DMS53 (cell line): ENCODE measurements at regions not wholly inside any gene's neighbourhood (a gene's known extent, or its start where the extent isn't known, plus 50 kb on each side); places are given as distances from the start of the nearest gene placed in this dataset.

Experiments
- DNase-seq: peaks from one replicate; lab custom pipeline; 2025; lab: John Stamatoyannopoulos, UW

DNA sequence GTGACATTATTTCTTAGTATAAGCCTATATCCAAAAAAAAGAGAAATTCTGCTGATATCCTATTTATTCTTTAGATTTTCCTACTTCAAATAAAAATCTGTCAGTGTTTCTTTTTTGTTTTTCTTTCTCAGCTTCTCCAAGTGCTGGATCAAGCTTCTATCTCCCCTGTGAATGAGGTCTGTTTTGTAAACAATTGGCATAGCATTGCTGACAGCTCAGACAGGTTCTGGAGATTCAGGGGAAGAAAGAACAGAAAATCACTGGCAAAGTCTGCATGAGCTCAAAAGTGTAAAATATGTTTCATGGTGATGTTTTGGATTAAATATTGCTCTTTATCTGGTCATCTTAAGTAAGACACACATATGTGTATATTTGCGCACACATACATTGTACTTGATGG lies 492.0 kb upstream of the IGFBP7 start:
- DNase-seq = no peak

DNA sequence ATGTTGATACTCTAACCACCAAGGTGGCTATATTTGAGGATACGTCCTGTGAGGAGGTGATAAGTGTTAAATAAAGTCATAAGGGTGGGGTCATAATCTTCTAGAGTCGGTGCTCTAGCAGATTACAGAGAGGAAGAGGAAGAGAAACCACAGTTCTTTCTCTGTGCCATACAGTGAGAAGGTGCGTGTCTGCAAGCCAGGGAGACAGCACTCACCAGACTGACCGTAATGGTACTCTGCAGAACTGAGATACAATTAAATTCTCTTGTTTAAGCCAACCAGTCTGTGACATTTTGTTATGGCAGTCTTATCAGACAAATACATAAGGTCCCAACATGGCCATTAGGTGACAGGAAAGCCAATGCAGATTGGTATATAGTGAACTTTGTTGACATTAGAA lies 480.9 kb upstream of the IGFBP7 start:
- no peak for DNase-seq

DNA sequence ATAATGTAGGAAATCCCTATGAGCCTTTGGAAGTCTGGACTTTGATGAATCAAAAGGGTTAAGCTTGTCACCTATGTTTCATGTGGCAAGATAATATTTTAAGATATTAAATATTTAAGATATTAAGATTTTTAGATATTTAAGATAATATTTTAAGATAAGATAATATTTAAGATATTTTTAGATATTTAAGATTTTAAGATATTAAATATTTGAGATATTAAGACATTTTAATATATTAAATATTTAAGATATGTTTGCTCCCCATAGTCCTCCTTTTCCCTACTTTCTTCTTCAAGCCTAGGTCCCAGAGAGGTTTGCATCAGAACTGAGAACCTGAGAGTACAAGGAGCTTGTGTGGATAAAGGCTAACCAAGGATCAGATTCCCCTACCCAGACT lies 478.4 kb upstream of the IGFBP7 start:
- DNase-seq = no peak

DNA sequence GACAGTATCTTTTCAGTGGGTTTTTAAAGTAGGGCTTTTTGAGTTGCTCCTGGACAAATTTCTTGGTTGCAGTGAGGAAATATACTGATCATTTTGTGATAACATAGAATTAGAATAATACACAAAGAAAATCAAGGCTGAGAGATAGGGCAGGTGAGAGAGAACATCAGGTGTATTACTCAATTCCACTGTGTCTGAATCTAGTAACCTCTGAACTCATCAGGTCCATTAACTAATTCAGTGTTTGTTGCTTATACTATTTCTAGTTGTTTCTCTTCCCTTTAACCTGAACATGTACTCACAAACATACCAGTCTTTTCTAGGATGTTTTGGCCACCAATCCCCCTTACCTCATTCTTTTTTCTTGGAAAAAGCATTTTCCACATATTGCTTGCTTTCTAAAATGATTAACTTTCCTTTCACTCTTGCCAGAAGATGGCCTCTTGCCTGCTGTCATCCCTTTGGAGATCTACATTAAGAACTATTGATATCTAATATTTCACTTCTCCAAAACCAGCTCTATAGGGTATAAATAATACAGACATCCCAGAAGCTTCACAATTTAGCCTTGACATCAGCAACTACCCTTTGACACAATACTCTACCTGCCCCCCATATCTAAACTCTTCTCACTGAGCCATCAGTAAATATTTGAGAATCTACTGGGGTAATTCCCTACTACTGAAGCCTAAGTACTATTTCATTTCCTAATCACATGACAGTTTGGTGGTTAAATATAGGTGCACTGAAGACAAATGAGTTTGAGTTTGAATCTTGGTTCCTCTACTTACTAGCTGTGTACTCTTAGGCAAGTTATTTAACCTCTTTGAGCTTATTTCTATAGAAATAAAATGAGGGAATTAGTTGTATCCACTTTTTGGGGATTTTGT lies 470.8 kb upstream of the IGFBP7 start:
- no peak for DNase-seq

DNA sequence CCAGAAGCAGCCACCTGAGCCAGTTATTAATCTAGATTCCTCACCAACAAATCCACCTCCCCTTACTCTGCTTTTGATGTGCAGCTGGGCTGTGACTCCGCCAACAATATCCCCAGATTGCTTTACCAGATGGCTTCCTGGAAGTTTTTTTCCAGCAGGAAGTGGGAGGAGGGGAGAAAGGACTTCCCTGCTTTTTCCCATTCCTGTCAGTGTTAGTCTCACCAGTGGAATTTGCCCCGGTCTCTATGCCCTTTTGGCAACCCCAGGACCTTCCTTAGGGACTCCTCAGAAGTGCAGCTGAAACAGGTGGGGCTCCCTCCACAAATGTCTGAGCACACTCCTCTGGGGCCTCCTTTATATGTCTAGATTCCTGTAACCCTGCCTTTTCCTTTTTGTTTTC lies 465.2 kb upstream of the IGFBP7 start:
- DNase-seq = no peak

DNA sequence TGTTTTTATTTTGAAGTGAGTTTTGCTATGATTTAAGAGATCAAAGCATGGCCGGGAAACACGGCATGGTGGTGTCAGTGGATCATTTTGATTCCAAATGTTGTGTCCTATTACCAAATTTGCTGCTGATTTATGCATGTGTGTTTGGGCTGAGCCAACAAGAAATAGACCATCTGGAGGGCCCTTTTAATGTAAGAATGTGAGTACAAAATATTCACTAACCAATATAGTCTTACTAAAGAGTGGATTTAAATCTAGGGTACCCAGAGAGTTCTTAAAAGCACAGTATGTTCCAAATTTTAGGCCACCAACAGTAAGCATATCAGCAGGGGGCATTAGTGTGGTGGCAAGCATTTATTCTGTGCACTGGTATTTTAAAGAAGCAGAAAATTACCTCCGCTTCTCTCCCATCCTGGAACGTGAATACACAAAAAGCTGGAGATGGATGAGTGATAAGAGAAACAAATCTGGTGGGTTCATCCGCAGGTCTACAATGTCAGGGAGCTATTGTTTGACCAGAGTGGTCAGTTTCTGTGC lies 444.4 kb upstream of the IGFBP7 start:
- DNase-seq = no peak

DNA sequence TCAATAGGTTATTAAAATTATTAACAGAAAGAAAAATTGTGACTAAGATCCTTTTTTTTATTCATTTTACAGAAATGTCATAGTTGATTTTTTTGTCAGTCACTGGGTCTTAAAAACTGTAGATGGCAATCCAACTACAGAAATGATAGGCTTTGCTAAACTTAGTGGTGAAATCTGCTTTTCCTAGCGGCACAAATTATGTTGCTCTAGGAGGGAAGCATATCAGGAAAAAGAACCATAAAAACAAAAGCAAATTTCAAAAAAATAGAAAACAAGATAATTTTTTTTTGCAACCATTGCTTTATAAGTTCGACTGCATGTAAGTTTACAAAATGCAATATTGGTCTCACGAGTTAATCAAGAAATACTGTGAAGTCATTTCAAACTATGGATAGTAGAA lies 443.5 kb upstream of the IGFBP7 start:
- no peak for DNase-seq

DNA sequence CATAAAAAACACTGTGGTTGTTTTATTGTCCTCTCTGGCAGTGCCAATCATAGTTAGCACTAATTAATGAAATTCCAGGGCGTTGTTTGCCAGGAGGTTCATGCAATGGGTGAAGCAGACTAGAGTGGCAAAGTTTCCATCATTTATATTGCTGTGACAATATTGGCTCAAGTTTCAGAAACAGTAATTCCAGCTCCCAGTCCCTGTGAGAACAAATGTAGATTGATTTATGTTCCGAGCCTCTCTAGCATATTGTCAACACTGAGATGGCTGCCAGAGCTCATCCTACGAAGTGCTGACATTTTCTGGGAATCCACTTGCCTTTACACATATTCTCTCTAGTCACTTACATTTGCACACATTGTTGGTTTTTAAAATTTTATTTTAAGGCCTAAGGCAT lies 440.0 kb upstream of the IGFBP7 start:
- no peak for DNase-seq

DNA sequence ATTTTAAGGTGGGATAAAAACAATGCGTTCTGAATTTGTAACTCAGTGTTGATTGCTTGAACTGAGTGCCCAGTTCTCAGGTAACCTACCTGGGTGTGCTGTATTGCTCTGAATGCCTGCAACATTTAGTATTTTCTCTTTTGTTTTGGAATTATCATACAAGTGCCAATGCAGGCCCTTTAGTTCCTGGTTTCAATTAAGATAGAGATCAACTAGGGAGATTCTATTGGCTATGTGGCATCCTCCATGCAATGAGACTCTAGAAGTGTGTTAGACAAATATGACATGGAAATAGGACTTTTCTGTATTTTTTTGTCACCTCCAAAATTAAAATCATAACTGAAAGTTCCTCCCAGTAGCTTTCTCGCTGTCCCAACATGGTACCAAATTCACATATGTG lies 438.7 kb upstream of the IGFBP7 start:
- no peak for DNase-seq

DNA sequence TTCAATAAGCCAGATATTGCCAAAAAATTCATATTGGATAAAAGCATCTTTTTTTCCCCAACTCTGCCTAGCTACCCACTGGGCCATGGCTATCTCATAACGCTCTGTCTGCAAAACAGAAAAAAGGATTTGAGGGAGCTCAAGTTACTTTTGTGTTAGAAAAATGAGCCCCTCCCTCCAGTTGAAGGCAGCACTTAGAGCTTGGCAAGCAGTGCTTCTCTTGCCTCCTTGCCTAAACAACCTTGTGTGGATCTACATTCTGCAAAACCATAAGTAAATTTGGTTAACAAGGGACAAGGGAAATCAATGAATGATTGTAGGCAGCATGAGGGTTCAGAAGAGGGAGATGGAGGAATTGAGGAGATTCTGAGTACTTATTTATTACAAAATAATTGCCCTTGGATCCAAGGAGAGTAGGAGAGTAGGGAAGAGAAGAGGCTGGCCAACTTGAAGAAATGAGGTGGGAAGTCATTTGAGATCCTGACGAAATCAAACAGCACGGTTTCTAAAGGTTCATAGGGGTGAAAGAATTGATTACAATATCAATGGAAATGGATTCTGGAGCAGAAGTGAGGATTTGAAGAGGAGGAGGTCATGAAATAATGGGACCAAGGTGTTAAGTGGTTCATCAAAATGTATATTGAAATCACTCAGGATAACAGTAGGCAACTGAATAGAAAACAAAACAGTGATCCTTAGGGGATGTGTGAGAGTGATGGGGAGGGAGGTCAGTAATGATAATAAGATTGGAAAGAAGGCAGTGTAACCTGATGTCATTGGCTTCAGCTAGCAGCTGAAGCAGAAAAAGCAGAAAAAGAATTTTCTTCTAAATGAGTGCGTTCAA lies 434.8 kb upstream of the IGFBP7 start:
- no peak for DNase-seq

DNA sequence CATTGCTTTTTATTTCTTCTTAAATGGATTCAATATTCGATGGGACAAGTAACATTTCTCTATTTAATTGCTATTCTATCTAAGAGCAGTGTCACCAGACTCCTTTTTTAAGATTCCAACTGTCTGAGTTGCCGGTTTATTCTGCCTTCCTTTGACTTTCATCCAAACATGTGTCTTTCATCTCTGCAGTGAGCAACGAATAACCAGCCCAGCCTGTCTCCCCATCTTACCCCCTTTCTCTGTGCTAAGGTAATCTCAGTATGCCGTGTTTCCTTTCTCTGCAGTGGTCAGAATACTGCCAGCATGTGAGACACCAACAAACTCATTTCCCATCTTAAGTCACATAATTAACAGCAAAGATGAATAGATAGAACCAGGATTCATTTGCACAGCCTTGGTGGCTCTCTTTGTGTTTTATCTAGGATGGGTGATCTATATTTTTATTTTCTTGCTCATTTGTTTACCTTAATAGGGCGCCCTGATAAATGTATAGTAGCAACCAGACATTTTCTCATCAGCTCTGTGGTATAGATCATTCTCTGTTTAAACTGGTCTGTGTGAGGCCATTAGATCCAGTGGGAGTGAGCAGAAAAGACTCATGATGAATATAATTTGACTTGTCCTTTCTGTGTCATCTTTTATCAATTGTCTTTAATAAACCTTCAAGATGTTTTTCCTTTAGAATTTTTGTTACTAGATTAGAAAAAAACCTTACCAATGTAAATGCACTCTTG lies 394.8 kb upstream of the IGFBP7 start:
- DNase-seq = no peak

DNA sequence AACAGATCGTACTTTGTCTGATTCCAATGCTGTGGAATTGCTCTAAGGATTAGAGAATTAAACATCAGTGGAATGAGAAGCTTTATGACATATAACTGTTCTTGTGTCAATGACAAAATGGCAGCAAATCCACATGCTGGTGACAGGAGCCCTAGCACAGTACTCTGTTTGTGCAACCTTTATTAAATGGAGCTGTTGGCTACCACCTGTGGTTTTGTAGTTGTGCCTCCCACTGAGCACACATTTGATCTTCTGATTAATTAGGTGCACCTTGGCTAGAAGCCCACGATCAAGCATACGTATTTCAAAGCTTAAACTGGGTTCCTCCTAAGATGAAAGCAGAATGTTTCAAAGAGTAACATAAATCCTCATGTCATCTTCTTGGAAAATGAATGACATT lies 394.0 kb upstream of the IGFBP7 start:
- DNase-seq = peak; percentile 24

DNA sequence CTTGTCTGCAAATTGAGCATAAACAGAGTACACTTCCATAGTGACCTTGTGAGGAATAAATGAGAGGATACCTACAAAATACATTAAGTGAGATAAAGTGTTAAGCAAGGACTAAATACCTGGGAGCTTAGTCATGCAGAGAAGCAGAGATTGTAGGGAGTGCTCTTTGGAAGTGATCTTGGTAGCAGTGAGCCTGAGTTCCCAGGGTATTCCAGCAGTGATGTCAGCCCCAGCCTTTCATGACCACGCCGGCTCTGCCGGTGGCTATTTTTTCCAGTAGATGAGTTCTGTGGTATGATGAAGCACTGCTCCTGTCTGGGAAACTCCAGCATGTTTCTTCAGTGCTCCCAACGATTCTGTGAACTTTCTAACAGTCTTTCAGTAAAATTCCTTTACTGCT lies 391.5 kb upstream of the IGFBP7 start:
- peak; percentile 2 for DNase-seq

DNA sequence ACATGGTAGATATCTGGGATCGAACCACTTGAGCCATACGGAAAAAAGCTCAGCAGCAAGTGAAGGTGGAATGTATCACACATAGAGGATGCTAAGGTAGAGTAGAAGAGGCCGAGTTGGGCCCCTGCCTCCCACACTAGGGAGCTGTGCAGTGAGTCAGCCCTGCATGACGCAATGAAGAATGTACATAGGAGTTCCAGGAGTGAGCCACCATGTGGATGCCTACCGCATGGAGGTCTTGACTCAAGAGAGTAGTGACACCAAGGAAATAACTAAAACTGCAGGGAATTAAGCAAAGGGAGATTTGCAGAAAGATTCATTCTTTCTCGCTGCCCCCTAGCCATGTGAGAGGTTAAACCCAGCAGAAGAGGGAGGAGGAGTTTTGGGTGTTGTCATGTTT lies 389.6 kb upstream of the IGFBP7 start:
- peak; percentile 17 for DNase-seq

DNA sequence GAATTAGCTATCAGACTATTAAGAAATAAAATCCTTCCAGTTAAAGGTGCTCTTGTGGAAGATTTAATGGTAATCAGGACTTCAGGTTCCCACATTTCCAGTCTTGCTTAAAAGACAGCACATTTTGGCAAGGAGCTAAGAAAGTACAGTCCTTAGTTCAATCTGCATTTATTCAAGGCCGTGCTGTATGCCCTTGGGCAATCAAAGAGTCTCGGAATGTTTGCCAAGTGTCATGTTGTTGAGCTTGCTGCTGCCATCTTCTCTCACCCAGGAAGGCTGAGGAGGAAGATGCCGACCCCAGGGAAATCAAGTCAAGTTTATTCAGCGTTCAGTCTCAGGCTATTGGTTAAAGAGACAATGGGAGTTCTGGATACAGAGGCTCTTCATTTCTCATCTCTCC lies 388.1 kb upstream of the IGFBP7 start:
- DNase-seq = no peak

DNA sequence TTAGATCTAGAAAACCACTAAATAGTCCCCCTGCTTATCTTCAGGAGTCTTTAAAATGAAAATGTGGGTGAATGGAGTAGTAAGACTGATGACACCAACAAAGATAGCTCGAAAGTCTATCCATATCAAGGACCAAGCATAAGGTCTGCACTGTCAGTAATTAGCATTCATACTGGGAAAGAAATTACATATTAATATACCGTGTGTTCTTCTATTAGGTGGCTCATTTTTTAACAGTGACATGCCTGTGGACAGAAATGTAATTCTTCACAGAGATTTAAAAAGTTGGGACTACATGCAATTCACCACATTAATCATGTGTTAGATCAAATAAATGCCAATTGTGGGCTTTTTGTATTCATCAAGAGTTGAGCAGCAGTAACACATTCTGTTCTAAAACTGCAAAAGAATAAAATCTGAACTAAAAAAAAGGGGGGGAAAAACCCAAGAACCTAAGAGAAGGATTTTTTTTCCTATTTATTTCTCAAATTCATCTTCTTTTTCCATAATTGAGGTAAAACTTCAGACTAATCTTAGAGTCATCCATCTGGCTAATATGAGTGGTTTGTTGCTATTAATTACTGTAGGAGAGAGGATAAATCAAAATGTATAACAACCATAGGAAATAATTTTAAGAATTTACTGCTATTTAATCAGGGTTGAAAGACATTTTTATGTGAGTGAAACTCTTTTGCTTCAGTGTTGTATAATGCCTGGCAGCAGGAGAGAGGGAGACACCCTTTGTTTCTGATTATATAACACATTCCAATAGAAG lies 386.7 kb upstream of the IGFBP7 start:
- no peak for DNase-seq

DNA sequence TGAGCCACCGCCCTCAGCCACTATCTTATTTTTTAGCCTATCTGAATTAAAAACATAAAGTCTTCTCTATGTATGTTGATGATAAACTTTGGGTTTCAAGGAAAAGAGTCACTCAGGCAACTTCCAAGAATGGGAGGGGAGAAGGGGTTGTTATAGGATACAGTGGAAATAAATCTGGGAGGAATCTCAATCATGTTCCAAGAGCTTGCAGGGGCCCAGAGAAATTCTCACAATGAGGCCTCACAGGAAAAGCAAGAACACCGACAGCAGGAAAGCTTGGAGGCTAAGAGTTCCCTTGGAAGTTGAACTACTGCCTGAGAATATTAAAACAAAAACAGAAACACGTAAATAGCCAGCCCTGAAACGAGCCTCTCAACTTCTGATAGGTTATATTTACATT lies 384.6 kb upstream of the IGFBP7 start:
- no peak for DNase-seq

DNA sequence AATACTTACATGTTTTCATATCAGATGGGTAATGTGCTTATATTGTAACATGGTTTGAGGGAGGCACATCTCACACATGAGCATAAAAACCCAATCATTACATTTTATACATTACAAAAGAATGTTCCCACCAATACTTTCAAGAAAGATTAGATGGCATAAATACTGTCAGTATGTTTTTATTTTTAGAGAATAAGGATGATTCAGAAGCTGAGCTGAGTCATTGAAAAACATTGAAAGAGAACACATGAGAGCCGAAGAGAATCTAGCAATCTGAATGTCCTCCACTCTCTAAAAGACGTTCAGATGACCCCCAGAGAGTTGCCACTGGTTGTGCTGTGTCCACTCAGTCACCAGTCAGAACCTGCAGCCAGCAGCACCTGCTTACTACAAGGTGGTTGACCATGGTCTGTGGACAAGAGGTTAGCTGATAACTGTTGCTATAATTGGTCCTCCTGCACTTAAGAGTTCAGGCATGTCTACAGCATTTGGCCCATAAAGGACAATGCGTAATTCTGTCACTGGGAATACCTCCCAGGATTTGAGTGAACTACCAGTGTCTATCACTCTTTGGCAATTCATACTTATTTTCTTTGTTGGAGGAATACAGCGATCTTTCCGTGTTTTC lies 382.2 kb upstream of the IGFBP7 start:
- no peak for DNase-seq

DNA sequence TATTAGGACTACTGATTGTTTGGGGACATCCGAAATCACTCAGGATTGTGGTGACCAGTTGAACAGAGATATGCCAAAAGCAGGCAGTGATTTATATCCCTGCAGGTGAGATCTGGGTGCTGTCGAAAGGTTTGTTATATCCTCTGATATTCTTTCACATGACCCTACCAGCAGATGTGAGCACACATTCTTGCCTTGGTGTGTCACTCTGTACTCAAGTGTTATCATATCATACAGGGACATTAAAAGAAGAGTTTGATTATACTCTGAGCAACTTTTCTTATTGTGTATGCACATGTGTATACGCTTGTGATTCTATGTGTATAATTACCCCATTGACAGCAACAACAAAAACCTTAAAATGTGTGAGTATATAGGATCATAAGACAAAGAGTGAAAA lies 381.2 kb upstream of the IGFBP7 start:
- DNase-seq = no peak

DNA sequence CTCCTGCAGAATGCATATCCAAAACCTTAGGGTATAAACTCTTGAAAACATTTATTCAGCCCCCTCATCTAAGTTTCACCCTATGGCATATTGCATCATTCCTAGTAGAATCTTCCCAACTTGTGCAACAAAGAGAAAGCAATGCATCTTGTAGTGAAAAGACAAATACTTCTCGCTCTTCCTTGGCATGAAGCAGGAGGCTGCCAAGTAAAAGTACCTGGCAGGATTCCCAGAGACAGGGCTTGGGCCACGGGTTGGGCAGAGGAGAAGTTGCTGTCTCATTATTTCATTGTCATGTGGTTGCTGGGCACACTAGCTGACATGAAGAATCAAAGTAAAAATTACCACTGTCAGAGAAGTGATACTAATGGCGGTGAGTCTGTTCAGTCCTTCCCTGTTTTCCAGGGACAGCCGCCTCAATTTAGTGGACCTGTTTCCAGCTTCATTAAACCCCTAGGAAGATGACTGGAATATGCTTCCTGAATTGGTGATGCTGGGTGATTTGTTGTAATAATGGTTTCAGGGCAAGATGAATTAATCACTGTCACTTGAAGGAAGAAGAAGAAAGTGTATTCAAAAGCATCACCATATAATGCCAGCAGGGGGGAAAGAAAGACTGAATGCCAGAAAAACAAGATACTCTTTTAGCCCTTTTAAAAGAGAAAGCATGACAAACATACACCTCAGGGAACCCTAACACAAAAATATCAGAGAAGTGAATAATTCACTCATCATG lies 380.5 kb upstream of the IGFBP7 start:
- DNase-seq = no peak
